Anterior cingulate cortex (tissue), 58 donors: ENCODE measurements at regions not wholly inside any gene's neighbourhood (a gene's known extent, or its start where the extent isn't known, plus 50 kb on each side); places are given as distances from the start of the nearest gene placed in this dataset.

Source experiments
- DNase-seq, 58 donors: peaks; one replicate each; lab custom pipeline; 2025; lab: John Stamatoyannopoulos, UW

DNA sequence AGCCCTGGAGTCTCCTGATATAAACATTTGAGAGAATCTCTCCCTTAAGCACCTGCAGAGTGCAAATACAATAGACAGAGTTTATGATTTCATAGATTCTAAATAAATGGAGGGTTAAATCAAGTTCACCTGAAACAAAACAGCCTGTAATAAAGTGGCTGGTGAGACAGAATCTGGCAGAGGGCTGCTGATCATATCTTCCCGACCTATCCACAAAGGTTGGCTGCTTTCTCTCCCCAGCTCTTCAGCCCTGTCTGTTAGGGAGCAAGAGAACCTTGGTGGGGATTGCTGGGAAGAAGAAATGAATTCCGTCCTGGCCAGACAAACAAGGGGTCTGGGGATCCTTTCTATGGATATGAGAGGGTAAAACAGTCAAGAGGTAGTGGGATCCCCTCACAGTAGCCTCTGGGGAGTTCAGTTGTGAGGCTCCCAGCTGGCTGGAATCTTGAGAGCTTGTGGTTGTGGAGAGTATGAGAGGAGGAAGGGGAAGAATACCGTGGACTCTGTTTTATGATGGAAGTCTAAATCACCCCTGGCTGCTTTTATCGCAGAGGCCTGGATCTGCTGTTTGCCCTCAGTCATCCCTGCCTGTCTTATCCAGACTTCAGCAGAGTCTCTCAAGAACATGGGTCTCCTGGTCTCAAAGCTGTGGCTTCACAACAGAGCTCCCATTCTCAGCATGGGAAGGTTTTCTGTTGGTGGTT lies 451.3 kb downstream of the NTRK3 start:
- DNase-seq: no peak

DNA sequence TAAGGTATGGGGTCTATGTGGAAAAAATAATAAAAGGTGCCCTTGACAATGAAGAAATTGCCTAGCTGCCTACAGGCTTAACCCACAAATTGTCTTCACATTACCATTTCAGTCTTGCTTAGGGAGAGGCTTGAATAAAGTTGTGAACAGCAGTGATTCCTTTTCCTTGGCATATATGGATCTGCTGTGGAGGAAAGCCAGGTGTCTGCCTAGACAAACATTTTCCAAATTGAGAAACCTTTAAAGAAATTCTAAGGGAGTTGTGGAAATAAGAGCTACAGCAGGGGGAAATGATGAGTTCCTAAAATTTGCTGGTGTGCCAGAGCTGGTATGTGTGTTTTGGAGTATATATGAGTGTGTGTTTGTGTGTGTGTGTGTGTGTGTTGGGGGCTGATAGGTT lies 452.1 kb downstream of the NTRK3 start:
- no peak for DNase-seq

DNA sequence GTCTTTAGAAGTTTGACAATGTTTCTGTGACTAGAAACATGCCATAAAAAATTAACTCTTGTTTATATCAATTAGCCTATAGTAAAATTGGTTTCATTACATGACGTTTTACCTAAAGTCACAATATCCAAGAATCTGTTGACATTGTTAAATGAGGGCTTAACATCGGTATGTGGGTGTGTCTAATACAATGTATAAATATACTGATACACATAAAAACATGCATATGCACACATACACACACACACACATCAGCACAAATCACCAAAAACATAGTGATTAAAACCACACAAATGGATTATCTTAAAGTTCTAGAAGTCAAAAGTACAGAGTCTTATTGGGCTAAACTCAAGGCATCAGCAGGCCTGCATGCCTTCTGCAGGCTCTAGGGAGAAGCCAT lies 456.7 kb downstream of the NTRK3 start:
- no peak for DNase-seq

DNA sequence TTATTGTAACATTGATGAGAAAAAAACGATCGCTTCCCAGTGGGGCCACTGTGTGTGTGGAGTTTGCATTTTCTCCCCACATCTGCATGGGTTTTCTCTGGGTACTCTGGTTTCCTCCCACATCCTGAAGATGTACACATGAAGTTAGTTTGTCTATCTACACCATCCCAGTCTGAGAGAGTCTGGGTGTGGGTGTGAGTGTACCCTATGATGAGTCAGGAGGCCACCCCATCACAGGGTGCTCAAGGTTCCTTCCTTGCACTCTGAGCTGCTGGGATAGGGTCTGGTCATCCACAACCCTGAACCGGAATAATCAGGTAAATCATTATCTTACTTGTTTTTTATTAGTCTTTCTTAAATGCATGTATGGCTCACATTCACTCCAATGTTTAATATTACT lies 457.1 kb downstream of the NTRK3 start:
- DNase-seq: no peak

DNA sequence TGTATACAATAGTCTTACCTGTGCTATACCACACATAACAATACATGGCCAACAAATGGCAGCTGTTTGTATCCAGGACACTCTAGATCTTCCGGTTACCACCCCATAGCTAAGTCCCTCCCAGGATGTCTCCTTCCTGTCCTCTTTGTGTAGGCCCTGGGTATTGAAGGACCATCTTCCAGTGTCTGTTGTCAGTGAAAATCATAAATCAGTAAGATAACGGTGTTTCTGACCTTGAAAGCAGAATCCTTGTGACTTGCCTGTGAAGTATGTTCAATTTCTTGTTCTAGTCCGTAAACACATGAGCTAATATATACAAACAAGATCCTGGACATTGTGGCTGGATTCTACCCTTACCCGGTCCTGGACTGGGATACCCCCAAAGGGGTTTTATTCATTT lies 462.8 kb downstream of the NTRK3 start:
- DNase-seq: no peak

DNA sequence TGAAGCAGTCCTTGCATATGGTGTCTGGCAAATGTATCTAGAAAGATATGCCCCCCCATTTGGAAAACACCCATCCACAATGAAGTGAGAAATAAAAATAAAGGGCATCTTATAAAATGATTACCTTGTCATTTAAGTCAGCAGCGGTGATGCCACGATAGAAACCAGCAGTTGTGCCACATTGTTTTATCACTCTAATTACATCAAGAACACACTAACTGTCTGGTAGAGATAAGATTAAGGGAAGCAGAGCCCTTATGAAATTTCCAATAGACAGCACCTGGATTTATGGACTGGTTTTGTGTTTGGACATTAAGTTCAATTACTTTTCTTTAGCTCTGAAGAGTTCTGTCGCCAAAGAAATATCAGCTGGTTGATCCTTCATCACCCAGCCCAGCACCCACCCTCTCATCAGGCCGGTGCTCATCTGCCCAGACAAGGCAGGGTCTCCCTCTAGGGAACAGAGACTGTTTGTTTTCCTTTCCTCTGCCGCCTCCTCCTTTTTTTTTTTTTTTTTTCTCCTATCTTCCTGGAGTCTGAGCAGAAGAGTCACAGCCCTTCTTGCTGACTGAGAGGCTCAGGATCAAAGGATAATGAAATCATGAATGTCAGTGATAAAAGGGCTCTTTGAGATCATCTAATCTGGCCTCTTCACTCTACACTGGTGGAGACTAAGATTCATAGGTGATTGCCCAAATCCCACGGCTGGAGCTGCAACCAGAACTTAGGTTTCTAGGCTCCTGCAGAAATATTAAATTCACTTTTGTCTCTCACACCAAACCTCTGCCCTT lies 464.1 kb downstream of the NTRK3 start:
- DNase-seq: no peak

DNA sequence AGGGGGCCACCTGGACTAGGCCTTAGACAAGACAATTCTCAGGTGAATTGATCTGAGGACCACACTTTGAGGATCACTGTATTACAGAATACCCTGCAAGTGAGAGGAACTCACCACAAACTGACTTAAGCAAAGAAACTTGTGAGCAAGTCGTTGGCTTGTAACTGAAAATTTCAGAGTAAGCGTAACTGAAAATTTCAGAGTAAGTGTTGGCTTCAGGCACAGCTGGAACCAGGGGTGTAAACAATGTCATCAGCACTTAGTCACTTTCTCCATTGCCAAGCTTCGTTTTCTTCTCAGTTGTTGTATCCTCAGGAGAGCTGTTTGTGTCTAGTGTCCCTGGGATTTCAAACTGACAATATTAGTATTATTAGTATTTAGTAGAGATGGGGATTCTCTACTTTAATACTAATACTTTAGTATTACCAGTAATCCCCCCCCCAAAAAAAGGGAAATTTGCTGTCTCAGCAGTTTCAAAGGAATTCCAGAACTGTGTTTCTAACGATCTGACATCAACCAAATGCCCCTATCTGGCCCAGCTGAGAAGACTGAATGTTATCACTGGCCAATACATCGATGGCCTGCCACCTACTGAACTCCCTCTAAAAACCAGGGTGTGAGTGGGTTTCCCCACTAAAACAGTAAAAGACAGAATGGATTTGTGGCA lies 474.4 kb downstream of the NTRK3 start:
- no peak for DNase-seq

DNA sequence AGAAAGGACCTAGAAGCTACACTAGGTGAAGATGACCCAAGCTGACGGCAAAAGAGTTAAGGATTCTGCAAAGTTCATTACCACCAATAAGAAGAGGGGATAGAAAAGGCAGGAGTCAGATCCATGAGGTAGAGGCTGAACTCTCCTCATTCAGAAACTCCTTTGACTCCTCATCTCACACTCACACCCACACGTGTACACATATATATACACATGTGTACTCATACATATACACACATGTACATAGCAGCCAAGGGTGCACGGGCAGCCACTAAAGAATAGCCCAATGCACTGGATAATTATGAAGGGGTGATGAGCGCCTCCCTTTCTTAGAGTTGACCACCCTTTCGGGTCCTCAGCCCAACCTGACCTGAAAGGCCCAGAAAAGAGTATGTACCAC lies 476.8 kb downstream of the NTRK3 start:
- DNase-seq: no peak

DNA sequence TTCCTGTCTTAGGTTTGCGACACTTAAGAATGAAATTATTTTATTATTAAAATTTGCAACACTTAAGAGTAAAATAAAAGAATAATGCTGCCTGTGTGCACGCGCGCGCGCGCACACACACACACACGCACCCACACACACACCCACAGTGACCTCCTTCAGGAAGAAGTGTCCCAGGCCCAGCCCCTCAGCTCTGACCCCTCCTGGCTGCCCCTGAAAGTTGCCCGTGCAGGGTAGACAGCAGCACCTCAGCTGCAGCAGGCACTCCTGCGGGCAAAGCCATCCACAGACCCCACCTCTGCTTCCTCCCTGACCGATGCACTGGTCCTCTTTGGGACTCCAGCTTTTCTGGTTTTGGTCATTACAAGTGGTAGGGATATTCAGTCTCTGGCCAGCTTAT lies 478.2 kb downstream of the NTRK3 start:
- DNase-seq: no peak

DNA sequence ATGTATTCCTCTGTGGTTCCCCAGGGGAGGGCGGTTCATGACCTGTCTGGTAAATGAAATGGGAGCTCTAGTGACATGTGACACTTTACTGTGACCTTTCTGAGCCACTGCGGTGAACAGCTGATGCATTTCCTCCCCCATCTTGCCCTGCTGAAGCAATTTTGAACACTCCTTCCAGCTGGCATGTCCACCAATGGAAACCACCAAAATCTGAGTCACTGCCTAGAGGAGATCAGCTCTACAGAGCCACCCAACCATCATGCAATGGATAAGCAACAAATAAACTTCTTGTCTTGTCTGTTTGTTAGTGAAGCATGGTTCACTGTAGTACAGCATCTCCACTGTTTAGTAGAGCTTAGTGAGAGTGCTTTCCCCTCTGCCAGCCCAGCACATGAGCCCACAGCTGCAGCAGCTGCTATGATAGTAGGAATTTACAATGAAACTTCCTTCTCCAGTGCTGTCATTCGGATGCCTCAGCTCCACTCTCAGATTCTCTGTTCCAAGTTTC lies 479.4 kb downstream of the NTRK3 start:
- peak in 23 of 58 donors; percentile 1 to 54 (median 6) for DNase-seq

DNA sequence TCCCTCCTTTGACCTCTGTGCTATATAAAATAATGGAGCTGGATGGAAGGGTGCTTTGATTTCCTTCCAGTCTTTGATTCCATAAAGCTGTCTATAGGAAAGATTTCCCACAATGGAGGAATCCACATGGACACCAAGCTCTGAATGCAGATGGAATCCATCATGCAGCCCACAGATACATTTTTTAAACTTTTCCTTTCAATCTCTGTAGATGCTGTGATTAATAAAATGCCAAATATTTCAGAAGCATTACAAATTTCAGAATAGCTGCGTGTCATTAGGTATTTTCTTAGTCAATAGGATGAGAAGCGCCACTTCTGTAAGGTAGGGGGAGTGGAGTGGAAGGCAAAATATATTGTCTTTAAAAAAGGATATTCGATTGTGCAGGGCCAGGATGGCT lies 489.0 kb downstream of the NTRK3 start:
- DNase-seq: no peak

DNA sequence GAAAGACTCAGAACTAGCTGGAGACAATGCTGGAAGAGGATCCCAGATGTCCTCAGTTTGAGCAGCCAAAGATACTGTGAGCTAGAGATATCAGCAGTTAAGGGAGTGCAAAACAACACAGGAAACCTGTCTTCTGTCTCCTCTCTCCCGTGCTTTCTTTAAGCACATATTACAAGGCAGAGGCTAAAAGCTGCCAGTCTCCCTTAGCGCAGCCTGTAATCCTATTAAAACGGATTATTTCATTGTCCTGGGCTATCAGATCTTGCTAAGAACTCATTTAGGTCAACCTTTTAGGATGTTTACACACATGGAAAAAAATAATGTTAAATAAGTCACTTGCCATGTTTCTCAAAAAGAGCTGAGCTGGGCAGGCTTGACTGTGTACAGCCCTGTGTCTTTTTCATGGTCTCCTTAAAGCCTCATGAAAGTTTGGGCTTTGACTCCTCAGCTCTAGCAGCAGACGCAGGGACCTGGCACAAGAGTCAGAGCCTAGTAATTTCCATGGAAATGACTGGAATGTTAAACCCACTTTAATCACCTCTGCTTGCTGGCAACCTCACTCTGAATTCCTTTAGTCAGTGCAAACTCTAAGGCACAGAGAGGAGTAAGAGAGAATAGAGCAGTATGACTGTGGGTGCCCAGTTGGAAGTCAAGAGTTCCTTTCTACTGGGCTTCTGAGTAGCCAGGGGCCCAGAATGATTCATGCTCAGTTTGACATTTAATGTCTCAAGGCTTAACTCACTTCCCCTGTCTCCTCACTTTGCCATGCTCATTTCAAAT lies 491.9 kb downstream of the NTRK3 start:
- DNase-seq: no peak

DNA sequence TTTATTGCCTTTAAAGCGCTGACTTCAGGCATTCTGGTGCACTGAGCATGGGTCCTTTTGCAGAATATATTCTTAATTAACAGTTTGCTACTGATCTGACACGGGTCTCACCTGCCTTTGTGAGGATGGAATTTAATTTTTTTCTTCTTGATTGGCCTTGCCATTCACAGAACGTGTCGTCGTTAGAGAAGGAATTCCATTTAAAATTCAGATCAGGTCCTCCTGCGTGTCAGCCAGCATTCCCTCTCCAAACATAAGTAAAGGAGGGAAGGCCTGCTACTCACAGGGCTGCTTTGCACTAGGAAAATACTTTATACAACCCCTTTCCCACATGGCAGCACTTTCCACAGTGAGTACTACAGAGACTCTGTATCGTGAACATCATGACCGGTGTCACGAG lies 492.7 kb downstream of the NTRK3 start:
- DNase-seq: no peak

DNA sequence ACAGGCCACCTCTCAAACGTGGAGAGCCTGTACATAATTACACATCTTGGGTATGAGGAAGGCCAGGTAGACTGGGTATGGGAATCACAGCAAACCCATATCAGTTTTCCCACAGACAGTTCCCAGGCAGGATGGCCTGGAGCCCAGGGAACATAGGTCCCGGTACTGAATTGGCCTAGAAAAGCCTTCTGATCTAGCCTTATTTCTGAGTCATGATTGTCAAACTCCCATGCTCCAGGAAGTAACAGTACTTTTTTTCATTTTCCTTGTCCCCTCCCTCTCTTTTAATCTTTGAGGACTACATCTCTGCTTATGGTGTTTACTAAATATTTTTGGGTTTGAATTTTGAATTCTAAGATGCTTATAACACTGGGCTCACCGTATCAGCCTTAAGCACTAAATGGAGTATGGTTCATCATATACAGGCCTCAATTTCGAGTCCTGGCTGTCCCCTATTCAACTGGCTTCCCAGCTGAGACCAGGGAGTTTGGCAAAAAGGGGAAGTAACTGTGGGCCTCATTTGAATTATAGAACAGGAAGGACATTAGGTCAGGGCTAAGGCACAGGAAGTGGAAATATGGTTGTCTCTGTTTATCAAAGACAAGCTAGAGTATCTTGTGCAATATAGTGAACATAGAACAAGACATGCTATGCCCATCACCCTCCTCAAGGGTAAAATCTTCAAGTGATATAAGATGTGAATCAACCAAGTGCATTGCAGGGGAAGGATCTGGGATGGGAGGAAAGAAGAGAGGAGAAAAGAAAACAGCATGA lies 494.6 kb downstream of the NTRK3 start:
- no peak for DNase-seq

DNA sequence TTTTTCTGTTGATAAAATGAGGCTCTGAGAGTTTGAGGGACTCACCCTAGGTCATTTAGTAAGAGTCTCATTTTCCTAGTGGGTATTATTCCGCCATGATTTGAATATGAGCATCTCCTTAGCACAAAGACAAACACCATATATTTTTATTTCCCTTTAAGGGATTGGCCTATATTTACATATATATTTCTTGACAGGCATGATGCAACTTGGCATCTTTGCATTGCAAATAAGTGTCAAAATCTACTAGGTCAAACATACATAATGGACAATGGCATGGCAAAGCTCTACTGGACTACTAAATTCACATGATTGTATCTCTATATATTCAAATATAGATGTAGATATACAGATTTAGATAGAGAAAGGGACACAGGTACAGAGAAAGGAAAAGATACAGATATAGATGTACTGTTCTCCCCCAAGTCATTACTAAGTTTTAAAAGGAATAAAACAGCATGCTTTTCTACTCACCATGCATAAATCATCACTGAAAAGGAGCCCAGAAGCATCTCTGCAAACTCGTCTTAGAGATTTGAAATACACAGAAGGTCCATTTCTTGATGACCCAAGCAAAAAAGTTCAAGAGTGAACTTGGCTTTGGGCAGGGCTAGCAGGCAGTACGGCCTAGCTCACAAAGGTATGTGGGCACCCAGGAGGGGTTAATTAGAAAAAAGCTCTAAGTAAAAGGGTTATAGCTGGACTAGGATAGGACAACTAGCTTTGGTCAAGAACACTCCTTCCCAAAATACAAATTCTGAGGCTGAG lies 495.8 kb downstream of the NTRK3 start:
- DNase-seq: no peak

DNA sequence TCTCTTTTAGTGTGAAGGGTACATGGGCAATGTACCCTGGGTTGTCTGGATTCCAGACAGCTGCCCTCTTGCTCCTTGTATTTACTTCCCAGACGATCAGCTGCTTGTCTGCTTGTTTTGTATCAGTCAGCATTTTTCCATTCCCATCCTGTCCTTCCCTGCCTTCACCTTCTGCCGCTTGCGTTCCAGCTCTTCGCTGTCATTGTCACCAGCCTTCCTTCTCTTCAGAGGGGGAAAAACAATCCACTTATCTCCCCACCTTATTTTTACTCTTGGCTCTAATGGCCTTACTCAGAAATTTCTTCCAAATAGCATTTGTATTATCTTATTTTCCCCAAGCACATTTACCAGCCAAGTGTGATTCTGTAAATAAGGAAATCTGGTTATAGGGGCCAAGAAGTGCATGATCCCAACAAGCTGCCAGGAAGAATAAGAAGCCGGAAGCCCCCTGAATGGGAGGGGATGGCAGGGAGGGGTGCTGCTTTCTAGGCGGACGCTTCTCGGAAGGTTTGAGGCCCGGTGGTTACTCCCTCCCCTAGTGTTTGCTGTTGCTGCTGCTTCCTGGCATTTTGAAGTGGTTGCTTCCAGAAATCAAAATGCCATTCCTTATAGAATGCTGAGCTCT lies 497.6 kb downstream of the NTRK3 start:
- DNase-seq: no peak

DNA sequence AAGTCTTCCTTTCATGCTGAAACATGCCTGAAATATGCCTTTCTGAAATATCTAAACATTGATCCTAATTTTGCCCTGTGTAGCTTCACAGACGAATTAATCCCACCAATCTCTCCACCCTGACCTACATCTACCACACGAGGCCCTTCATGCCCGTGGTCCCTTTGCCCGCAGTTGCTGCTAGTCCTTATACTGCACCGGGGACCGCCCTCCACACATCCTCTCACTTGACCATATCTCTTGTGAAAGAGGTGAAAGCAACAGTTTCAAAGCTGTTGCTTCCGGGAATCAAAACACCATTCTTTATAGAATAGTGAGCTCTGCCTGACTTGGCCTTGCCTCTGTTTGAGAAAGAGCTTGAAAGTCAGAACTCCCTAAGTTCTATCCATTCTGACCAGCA lies 499.5 kb downstream of the NTRK3 start:
- DNase-seq: no peak

DNA sequence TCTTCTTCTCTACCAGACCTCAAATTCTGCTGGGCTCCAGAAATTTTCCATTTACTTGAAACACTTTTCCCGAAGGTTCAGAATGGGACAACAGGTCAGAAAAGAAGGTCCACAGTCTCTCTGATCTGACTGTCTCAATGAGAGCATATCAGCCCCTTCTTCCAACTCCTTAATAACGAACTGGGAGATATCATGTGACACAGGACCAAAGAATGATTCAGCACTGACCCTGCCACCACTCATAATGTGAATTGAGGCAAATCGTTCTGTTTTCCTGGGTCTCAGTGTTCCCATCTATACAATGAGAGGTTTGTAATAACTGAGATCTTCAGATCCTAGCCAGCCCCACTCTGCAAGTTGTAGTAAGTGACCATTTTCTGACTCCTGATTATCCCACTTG lies 500.5 kb downstream of the NTRK3 start:
- no peak for DNase-seq

DNA sequence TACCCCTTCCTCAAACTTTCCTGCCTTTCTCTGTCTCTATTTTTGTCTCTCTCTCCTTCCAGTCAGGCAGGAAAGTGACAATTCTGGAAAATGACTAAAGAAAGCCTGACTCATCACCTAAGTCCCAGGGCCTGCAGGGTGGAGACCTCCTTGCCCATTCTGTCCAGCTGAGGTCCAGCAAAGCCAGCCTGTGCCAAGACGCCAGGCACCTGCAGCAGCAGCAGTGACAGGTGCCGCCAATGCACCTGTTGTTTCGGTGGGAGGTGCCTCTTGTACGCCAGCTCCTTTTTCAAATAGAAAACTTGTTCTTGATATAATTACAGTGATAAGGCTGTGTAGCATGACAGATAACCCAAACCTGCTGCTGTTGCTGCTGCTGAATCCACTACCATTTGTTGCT lies 501.3 kb downstream of the NTRK3 start:
- no peak for DNase-seq
